GDM1 (cell line): ENCODE measurements at regions not wholly inside any gene's neighbourhood (a gene's known extent, or its start where the extent isn't known, plus 50 kb on each side); places are given as distances from the start of the nearest gene placed in this dataset.
"Not testable (repeated sequence)": the region's sequence is repeated elsewhere in the genome, so short reads cannot be mapped to it uniquely, and the experiment has no call there.

ENCODE experiments used
- DNase-seq: peaks from one replicate; lab custom pipeline; 2025; lab: John Stamatoyannopoulos, UW

DNA sequence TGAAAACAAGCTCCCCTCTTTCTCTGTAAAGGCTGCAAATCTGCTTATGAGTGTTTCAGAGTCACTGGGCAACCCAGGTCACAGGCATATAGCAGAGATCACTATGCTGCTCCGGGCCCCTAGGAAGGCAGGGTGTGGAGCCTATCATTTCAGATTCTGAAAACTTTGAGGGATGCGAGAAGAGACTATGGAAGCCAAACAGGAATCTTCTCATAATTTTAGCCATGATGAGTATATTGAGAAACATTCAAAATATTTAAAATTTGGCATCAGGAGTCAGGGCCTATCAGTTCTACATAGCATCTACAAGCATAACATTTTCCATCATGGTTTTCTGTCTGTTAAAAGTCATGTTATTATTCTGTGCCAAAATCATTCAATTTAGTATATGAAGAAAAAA, 61.7 kb upstream of the ATXN3L start:
- DNase-seq, result no peak

DNA sequence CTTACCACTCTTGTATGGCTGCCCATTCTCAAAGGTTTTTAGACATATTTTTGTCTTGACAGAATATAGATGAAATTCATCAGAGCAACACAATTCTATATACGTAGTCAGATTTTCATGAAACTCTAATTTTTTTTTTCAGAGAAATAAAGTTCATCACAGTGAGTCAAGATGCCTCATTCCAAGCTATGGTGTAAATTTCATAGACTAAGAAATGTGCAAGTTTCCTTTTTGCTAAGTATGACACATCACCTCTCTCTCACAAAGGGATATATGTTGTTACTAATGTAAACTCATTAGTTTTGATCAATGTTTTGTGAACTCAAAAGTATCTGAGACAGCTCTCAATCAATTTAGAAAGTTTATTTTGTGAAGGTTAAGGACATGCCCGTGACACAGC, 60.4 kb upstream of the ATXN3L start:
- DNase-seq, result no peak

GRCh38 chrX:13378562-13379518, 59.0 kb upstream of the ATXN3L start:
- not testable (repeated sequence) for DNase-seq

DNA sequence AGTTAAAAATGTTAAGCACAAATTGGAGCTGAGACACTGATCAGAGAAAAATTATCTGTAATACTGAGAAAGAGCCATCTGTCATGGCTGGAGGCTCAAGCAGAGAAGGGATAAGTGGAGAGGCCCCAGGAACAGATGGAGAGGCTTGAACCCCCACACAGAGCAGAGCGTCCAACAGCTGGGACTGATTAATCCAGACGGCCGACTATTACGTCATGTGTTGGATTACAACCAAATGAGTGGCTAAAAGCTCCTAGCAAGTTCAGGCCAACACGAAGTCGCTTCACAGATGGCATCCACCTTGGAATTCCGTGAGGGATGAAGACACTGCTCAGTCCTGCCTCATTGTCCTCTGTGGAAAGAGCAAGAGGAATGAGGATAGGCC, 57.7 kb upstream of the ATXN3L start:
- no peak for DNase-seq

DNA sequence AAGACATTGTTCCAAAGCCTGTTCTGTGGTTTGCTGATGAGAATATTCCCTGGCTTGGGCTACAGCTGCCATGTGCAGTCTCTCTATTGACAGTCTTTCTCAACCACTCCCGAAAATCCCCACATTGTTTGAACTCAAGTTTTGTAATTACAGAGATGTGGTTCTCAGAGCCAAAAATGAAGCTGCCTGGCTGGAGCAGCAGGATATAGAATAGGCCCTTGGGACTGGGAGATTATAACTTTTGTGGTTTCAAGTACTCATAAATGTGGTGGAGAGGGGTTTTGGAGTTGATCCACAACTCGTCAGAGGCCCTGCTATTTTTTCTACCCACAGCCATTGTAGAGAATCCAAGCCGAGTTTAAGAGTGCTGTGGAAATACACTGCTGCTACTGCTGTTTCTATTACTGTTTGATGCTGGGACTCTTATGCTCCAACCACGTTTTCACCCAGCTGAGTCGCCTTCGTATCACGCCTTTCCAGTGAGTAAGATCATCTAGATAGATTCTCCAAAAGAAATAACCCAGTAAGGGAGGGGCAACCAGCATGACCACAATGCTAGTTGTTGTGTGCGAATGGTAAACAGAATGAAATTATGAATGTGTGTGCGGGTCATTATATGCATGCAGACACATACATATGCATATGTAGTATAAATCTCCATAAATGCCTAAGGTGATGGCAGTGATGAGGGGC, 57.1 kb upstream of the ATXN3L start:
- peak; percentile 56 for DNase-seq

GRCh38 chrX:13375596-13375995, 55.7 kb upstream of the ATXN3L start:
- DNase-seq, result not testable (repeated sequence)

DNA sequence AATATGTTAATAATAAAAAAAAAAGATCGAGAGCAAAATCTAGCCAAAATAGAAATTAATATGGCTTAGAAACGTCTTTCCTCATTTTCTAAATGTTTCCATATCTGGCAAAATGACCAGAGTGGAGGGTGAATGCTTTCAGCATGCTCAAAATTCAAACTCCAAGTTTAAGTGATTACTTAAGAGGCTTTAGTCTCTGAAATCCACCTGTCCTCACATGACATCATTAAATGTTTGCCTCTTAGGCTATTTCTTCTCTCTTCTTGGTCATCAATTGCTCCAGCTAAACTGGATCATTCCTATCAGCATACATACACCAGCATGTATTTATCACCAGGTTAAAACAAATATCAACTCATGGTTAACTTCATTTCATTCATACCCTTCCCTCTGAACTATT, 54.5 kb upstream of the ATXN3L start:
- DNase-seq, result no peak

DNA sequence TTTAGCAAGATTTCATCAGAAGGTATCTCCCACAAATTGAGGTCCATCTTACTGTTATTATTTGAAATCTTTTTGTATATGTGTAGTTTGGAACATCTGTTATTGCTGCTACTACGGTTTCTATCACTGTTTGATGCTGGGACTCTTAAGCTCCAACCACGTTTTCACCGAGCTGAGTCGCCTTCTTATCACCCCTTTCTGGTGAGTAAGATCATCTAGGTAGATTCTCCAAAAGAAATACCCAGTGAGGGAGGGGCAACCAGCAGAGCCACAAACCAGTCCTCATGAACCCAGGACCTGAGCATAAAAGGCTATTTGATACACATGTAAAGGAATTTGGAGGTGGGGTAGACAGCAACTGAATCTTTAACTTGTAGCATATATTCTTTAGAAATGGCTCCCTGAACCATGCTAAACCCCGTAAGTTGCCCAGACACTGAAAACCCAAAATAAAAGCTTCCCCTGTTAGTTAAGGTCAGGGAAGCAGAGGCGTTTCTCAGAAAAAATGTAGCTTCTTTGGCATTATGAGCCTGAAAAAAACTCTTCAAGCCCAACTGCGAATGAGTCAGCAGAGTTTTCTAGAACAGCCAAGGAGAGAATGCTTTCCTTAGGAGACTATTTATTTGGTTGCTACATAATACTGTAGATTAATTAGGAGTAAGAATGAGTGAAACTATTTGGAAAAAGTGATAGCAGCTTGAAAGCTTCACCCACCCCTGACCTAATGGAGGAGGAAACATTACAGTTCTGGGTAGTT, 53.8 kb upstream of the ATXN3L start:
- DNase-seq, result no peak

DNA sequence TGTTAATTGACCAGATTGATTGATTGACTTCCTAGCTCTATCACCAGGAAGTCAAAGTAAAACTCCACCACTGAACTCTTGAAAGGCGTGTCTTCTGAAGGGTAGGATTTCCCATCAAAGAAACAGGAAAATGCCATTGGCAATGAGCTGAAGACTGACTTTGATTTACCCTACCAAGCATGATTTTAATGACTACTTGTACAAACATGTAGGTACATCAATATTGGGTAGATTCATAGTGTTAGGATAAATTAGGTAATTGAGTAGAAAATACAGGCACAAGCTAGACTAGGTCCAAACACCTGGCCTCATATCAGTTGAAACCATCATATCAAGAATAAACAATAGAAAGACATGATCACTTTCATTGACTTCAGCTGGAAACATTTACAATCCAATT, 53.2 kb upstream of the ATXN3L start:
- DNase-seq, result no peak

DNA sequence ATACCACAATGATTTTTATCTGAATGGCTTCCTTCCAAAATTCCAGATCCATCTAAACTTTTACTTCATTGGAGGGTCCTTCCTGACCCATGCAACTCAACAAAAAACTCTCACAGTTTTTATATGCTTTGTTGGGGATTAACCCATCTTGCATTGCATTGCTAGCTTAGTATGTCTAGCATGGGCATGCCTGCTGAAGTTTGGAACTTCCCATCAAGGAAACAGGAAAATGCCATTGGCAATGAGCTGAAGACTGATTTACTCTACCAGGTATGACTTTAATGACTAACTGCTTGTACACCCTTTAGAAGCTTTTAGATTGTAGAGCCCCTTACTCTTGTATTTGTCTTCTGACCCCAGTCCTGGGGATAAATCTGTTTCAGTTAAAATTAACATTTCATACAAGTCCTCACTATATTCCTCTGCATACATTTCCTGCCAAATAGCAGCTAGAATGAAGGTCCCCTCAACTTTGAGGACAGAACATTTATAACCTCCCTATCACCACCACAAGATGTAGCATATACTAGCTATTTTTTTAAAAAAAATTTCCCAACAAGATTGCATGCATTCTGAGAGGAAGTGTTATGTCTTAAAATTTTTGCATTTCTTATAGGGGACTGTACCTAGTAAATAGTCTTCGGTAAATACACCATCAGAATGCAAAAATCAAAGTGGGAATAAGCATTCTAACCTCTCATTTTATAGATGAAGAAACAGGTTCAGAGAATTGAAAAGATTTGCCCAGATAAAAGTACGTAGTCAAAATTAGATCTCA, 52.5 kb upstream of the ATXN3L start:
- no peak for DNase-seq

DNA sequence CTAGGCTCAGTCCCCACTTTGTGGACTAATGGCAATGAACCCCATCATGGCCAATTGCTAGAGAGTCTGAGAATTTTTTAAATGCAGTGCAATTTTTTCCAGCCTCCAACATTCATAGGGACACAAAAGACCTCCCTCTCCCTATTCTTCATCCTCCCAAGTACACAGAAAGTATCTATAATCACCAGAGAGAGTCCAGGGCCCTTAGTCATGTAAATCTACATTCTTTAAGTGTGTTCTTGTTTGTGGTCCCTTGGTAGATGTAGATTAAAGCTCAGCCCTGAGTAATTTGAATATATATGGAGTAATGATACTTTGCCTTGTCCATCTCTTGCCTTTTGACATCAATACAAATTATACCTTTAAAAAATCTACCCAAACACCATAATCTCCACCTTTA, 51.3 kb upstream of the ATXN3L start:
- DNase-seq, result no peak

DNA sequence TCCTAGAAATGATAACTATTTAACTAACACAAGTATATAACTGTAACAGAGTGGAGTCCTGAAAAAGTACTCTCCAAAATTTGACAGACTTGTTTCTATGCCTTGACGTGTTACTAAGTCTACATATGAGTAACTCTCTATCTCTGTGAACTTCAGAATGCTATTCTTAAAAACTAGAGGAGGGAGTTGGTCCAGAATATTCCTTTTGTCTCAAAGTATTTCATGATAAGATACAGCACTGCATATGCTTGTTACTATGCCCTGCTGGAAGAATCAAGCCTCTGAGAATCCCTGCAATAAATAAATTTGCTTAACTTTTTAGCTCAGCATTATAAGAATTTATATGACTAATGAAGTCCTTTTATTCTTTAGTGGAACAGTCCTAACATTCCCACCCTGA, 50.9 kb upstream of the ATXN3L start:
- no peak for DNase-seq
